ENCODE measurements at regions not wholly inside any gene's neighbourhood (a gene's known extent, or its start where the extent isn't known, plus 50 kb on each side); places are given as distances from the start of the nearest gene placed in this dataset.
"Not testable (repeated sequence)": the region's sequence is repeated elsewhere in the genome, so short reads cannot be mapped to it uniquely, and the experiment has no call there.

DNA sequence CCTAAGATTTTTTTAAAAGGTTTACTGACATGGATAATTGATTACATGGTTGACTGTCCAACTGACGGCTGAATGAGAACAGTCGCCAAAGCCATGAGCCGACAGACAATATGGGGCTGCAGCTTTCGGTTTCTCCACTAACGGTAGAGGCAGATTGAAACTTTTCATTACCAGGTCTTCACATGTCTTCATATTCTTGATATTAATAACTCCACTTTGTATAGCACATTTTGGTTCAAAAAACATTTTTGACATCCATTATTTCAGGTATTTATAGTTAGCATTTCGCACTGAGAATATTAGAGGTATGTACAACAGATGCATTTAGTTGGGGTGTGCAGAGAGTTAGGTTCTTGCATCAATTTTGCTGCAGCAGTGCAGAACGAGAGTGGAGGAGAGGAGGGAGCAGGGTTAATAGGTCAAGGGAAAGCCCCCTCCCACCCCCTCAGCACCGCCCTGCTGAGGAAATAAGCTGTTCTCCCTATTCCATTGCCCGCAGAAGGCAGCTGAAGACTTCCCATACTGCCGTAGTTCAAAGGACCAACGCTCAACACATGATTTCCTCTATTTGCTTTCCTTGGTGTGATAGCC, 73.6 kb upstream of the ADTRP start:
- Mint-ChIP-seq H3K4me1 (no peaks in the 10 kb centered on the region), H3K9me3 (no peaks in the 10 kb centered on the region), H3K27ac (no peak overlapping the region), H3K36me3 (no peaks in the 10 kb centered on the region), H3K4me3 (peak overlapping the region; percentile 21)
- DNase-seq (ENCODE audit: low spot score in 2 of 2) = no peak
- no peak for ATAC-seq

DNA sequence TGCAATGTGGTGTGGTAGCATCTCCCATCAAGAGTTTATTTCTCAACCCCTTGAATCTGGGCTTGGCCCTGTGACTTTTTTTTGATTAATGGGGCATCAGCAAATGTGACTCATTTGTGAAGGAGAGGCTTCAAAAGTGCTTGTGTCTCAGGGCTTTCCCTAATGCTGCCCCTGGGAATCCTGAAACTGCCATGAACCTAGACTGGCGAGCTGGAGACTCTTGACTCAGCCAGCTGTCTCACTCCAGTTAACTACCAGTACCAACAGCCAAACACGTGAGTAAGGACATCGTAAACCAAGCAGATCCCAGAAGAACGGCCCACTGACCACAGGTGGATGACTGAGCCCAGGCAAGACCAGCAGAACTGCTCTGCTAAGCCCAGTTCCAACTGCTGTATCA, 72.8 kb upstream of the ADTRP start:
- peak overlapping the region; percentile 21 for H3K4me3 Mint-ChIP-seq
- H3K36me3 Mint-ChIP-seq = no peaks in the 10 kb centered on the region
- no peaks in the 10 kb centered on the region for H3K9me3 Mint-ChIP-seq
- H3K27ac Mint-ChIP-seq = no peak overlapping the region
- no peak for DNase-seq (ENCODE audit: low spot score in 2 of 2)
- ATAC-seq = no peak
- no peaks in the 10 kb centered on the region for H3K4me1 Mint-ChIP-seq

DNA sequence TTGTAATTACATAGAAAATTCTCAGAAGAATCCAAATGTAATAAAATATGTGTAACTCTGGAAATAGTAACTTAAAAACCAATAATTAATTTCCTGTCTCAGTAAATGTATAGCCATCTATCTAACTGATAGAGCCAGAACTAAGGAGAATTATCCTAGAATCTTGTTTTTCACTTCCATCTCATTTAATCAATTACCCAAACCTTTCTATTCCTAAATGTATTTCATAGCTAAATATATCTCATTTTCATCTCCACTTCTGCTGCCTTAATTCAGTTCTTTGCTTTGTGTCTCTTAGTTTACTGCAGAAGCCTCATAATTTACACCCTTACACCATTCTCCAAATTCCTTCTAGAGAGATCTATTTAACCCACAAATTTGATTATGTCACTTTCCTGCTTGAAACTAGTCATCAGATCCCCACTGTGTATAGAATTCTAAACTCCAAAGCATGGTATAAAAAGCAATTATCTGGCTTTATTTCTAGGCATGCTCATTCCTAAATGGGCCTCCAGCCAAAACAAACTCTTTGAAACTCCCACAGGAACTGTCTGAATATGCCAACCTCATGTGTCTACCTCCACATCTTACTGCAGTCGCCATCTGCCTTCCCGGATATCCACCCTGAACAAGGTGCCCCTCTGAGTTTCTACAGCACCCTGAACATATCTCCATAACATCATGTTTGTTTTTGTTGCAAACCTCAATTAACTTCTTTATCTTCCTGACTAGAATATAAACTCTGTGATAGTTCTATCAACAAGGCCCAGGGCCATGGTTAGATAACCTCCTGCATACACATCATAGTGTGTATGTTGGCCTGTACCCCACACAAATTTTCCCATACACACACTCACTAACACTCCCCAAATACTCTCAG, 70.5 kb upstream of the ADTRP start:
- Mint-ChIP-seq H3K27ac (no peak overlapping the region), H3K4me1 (no peaks in the 10 kb centered on the region), H3K4me3 (no peak overlapping the region), H3K9me3 (no peaks in the 10 kb centered on the region), H3K36me3 (no peaks in the 10 kb centered on the region)
- ATAC-seq (no peak), DNase-seq (ENCODE audit: low spot score in 2 of 2) (no peak)

DNA sequence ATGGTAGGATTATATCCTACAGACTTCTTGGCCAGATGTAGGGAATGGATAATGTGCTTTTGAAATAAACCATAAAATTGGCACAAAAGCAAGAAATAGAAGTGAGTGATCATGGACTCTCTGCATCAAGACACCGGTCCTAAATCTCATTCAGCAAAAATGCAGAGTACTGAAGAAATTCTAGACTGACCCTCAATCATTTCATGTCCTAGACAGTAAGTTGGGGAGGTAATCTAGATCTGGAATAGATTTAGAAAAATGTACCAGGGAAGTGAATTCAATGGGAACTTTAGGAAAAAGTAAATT, 69.7 kb upstream of the ADTRP start:
- H3K27ac Mint-ChIP-seq = no peak overlapping the region
- H3K4me1 Mint-ChIP-seq = no peaks in the 10 kb centered on the region
- DNase-seq (ENCODE audit: low spot score in 2 of 2) (no peak), ATAC-seq (no peak)
- H3K4me3 Mint-ChIP-seq = no peak overlapping the region
- H3K36me3 Mint-ChIP-seq = no peaks in the 10 kb centered on the region
- no peaks in the 10 kb centered on the region for H3K9me3 Mint-ChIP-seq

DNA sequence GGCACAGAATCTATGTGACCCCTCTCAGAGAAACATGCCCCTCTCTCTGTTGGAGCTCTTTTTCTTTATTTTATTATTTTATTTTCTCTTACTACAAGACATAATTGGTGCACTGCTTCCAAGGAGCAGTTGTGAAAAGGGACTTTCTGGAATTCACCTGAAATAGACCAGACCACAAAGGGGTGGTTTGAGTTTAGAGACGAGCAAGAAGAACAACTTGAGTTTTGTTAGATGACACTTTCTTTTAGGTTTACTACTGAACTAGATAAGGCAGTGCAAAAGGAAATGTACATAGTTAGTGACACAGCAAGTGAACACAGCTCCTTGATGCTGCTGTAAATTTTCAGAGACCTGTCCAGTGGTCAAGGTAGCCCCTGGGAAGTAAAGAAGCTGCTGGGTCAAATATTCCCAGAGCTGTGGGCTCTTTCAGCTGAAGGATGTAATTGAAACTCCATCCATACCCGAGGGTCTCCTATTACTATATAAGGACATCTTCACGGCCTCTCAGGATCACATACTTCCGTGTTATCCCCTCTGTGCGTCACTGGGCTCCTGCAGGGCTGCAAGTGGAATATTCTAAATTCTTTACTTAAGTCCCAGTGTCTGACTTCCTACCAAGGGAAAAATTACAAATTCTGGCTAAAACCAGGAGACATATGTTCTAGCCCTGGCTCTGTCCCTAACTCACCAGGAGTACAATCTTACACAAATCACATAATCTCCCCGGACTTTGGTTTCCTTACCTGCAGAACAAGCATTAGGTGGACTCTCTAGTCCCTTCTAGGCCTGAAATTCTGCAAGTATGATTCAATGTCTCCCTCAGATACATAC, 69.1 kb upstream of the ADTRP start:
- H3K4me3 Mint-ChIP-seq = no peak overlapping the region
- no peaks in the 10 kb centered on the region for H3K4me1 Mint-ChIP-seq
- no peaks in the 10 kb centered on the region for H3K9me3 Mint-ChIP-seq
- no peak for ATAC-seq
- no peaks in the 10 kb centered on the region for H3K36me3 Mint-ChIP-seq
- H3K27ac Mint-ChIP-seq = no peak overlapping the region
- no peak for DNase-seq (ENCODE audit: low spot score in 2 of 2)

DNA sequence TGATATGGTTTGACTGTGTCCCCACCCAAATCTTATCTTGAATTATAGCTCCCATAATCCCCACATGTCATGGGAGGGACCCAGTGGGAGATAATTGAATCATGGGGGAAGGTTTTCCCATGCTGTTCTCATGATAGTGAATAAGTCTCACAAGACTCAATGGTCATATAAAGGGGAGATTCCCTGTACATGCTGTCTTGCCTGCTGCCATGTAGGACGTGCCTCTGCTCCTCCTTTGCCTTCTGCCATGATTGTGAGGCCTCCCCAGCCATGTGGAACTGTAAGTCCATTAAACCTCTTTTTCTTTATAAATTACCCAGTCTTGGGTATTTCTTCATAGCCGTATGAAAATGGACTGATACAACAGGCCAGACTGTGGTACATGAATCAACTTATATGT, 68.5 kb upstream of the ADTRP start:
- not testable (repeated sequence) for H3K4me1 Mint-ChIP-seq; ATAC-seq; DNase-seq (ENCODE audit: low spot score in 2 of 2)

DNA sequence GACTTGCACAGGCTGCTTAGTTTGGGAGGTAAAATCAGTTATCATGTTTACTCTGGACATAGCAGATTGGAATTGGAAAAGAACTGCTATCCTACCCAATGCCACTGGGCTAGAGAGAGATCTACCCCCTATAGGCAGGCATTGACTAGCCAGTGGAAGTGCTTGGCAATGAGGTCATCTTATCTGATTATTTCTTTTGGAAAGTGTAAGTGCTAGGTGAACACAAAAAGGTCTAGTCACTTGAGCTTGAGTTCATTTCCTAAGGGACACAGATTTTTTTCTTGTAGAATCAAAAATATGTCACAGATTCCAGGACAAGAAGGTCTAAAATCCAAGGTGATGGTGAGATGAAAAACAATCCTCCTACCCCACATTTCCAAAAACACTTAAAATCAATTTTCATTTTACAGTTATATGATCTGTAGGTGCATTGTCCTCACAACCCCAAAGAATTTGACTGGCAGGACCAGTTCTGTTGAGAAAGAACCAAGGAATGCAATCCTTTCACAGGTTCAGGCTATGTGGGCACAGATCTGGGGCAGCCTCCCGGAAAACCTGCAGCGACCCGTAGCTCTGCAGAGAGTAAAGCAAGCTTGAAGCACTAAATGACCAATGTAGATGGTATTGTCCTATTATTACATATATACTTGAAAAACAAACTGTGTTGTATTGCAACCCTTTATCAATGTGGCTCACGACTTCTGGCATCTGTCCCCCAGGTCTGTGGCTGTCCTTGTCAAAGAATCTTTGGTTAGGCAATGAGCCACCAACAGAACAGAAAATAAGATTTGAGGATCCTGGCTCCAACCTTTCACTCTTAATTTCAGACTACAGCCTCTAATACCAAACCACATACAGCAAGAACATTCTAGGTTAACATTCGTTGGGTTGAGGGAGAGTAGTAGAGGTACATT, 67.3 kb upstream of the ADTRP start:
- Mint-ChIP-seq H3K27ac (no peak overlapping the region), H3K9me3 (no peaks in the 10 kb centered on the region), H3K4me3 (no peak overlapping the region), H3K36me3 (no peaks in the 10 kb centered on the region), H3K4me1 (no peaks in the 10 kb centered on the region)
- ATAC-seq = no peak
- DNase-seq (ENCODE audit: low spot score in 2 of 2) = no peak

More for the DNA sequence above, 68.5 kb upstream of the ADTRP start:
- not testable (repeated sequence) for H3K4me3 Mint-ChIP-seq, H3K27ac Mint-ChIP-seq, H3K9me3 Mint-ChIP-seq, H3K36me3 Mint-ChIP-seq

DNA sequence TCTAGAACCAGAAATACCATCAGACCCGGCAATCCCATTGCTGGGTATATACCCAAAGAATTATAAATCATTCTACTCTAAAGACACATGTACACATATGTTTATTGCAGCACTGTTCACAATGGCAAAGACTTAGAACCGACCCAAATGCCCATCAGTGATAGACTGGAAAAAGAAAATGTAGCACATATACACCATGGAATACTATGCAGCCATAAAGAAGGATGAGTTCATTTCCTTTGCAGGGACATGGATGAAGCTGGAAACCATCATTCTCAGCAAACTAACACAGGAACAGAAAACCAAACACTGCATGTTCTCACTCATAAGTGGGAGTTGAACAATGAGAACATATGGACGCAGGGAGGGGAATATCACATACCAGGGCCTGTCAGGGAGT, 64.2 kb upstream of the ADTRP start:
- not testable (repeated sequence) for DNase-seq (ENCODE audit: low spot score in 2 of 2); H3K27ac Mint-ChIP-seq; H3K4me1 Mint-ChIP-seq; H3K4me3 Mint-ChIP-seq; H3K36me3 Mint-ChIP-seq; ATAC-seq
- peaks cover 11% of the 10 kb centered on the region for H3K9me3 Mint-ChIP-seq

DNA sequence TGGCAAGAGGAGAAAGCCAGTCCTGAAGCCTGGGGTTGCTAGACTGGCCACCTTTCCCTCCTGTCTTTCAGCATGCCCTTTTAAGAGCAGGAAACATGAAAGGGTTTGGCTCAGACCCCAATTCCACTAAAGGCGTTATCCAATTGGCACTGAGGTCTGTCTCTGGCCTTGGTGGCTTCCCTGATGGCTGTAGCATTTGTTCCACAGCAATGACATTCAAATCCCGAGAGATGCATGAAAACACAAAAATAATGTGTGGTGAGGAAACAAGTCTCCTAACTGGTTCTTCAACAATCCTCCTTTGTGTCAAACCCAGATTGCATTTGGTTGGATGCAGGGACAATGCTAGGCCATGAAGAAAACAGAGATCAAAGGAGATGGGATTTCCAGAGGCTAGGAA, 56.5 kb upstream of the ADTRP start:
- Mint-ChIP-seq H3K9me3 (peaks cover 8% of the 10 kb centered on the region), H3K4me3 (no peak overlapping the region), H3K4me1 (no peaks in the 10 kb centered on the region), H3K36me3 (no peaks in the 10 kb centered on the region), H3K27ac (no peak overlapping the region)
- no peak for DNase-seq (ENCODE audit: low spot score in 2 of 2)
- no peak for ATAC-seq

DNA sequence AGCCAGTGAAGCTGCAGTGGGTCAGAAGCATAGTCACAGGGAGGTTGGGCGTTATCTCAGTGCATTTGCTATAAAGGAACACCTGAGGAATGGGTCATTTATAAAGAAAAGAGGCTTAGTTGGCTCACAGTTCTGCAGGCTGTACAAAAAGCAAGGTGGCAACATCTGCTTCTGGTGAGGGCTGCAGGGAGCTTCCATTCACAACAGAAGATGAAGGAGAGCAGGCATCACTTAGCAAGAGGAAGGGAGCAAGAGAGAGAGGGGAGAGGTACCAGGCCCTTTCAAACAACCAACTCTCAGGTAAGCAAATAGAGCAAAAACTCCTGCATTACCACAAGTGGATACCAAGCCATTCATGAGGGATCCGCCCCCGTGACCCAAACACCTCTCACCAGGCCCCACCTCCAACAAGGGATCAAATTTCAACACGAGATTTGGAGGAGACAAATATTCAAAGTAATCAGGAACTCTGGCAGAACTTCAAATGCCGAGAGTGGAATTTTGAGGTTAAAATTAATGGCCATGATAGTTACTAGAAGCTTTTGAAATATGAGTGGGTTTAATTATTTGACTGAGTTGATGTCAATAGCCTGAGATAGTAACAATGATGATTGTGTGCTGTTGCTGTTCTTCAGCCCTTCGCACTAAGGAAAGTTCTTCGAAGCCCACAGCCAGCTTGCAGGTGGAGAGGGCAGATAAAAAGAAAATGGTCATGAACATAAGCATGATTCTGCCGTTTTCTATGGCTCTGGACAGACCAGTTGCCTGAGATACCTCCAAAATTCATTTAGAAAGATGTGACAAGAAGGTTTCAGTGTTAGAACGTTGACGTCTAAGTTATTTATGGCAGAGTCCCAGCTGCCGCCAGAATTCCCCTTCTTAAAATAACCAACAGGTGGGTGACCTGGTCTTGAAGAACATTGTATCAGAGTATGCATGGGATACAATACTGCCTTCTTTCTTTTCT, 55.3 kb upstream of the ADTRP start:
- Mint-ChIP-seq H3K36me3 (no peaks in the 10 kb centered on the region), H3K4me1 (no peaks in the 10 kb centered on the region), H3K4me3 (no peak overlapping the region), H3K27ac (no peak overlapping the region), H3K9me3 (no peaks in the 10 kb centered on the region)
- DNase-seq (ENCODE audit: low spot score in 2 of 2) (no peak), ATAC-seq (no peak)

DNA sequence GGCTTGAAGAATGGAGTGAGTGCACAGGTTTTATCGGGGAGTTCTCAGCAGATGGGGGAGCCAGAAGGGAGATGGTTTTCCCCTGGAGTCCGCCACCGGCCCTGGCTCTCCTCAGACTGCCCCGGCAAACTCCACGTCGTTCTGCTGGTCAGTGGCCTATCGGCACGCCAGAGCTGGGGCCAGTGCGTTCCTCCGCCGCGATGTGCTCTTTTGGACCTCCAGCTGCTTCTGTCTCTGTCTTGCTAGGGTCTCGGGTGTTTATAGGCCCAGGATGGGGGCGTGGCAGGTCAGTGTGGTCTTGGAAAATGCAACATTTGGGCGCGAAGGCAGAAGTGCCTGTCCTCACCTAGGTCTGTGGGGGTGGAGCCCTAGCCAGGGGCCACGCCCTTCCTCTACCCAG, 53.0 kb upstream of the ADTRP start:
- no peaks in the 10 kb centered on the region for H3K9me3 Mint-ChIP-seq
- no peaks in the 10 kb centered on the region for H3K4me1 Mint-ChIP-seq
- H3K27ac Mint-ChIP-seq = no peak overlapping the region
- H3K36me3 Mint-ChIP-seq = no peaks in the 10 kb centered on the region
- H3K4me3 Mint-ChIP-seq = no peak overlapping the region
- DNase-seq (ENCODE audit: low spot score in 2 of 2) (no peak), ATAC-seq (no peak)

DNA sequence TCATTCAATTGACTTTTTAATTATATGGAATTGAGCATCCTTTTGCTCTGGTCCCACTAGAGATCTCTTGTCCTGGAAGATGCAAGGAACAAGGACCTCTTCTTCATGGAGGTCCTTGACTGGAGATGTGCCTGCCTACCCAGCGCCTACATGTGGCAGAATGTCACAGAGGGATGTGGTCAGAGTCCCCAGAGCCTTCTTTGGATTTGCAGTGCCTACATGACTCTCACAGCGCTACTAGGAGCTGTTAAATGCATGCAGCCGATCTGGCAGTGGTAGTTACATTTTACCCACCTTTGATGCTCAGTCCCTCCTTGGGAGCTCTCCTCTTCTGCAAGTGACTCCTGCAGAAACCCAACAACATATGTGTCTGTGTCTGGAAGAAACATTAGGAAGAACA, 51.9 kb upstream of the ADTRP start:
- H3K4me1 Mint-ChIP-seq = no peaks in the 10 kb centered on the region
- H3K27ac Mint-ChIP-seq = no peak overlapping the region
- no peaks in the 10 kb centered on the region for H3K9me3 Mint-ChIP-seq

DNA sequence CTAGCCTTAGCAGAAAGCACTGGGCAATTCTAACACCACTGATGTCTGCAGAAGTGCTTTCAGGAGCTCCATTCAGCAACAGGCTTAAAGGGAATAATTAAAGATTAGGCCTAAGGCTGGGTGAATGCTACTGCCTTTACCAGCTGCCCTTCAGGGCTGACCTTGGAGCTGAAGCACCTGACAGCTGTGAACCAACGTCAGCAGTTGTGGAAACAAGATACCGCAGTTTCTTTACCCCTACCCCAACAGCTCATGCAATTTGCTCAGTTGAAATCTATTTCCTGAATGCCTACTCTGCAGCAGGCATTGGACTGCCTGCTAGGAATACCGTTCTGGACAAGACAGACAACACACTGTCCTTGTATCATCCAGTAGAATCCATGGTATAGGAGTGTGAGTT, 51.5 kb upstream of the ADTRP start:
- no peaks in the 10 kb centered on the region for H3K9me3 Mint-ChIP-seq

More for the DNA sequence above, 51.9 kb upstream of the ADTRP start:
- DNase-seq (ENCODE audit: low spot score in 2 of 2) = no peak
- ATAC-seq = no peak
- H3K36me3 Mint-ChIP-seq = no peaks in the 10 kb centered on the region
- no peak overlapping the region for H3K4me3 Mint-ChIP-seq

DNA sequence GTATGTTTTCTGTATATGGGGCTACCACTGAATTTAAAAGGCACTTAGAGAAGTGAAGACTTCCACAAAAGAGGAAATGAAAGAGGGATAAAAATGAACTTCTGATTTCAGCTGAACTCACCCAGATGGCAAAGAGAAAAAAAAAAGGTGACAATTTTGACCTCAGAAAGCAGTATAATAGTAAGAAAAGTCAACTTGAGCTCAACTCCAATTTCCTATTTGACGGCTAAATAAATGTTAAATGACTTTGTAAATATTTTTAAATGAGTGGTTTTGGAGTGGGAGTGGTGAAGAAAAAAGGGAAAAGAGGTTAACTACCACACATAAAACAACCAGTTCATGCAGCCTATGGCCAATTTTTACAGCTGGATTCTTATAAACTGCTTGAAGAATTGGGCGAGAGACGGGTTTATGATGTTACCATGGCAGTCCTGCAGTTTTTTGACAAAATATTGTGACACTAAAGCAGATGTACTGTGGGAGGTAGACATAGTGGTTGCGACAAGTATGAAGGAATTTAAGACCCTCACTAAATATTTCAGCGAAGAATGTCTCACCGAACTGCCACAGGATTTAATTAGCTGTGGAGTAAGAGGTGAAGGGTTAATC, 49.8 kb upstream of the ADTRP start:
- no peak overlapping the region for H3K27ac Mint-ChIP-seq
- ATAC-seq = no peak

More for the DNA sequence above, 51.5 kb upstream of the ADTRP start:
- Mint-ChIP-seq H3K4me1 (peaks cover 3% of the 10 kb centered on the region), H3K27ac (no peak overlapping the region), H3K36me3 (no peaks in the 10 kb centered on the region), H3K4me3 (no peak overlapping the region)
- DNase-seq (ENCODE audit: low spot score in 2 of 2) (no peak), ATAC-seq (no peak)

More for the DNA sequence above, 49.8 kb upstream of the ADTRP start:
- DNase-seq (ENCODE audit: low spot score in 2 of 2) = no peak
- H3K9me3 Mint-ChIP-seq = no peaks in the 10 kb centered on the region
- peaks cover 10% of the 10 kb centered on the region for H3K4me1 Mint-ChIP-seq
- no peaks in the 10 kb centered on the region for H3K36me3 Mint-ChIP-seq
- H3K4me3 Mint-ChIP-seq = no peak overlapping the region
